Epithelial cell of prostate (primary cell): ENCODE measurements at regions not wholly inside any gene's neighbourhood (a gene's known extent, or its start where the extent isn't known, plus 50 kb on each side); places are given as distances from the start of the nearest gene placed in this dataset.
A peak's percentile ranks its signal among the peaks of the same experiment; 100 is the strongest.

Experiments used
- DNase-seq: peaks from one replicate; pipeline ENCODE4 v3.0.0-alpha.2; 2011; ENCODE audit warnings: low read depth, low spot score
- H3K27ac ChIP-seq: fragments of 450-650 bp; 2 replicates; pipeline ENCODE4 v1.5.1; 2017; ENCODE audit warnings: mild to moderate bottlenecking

DNA sequence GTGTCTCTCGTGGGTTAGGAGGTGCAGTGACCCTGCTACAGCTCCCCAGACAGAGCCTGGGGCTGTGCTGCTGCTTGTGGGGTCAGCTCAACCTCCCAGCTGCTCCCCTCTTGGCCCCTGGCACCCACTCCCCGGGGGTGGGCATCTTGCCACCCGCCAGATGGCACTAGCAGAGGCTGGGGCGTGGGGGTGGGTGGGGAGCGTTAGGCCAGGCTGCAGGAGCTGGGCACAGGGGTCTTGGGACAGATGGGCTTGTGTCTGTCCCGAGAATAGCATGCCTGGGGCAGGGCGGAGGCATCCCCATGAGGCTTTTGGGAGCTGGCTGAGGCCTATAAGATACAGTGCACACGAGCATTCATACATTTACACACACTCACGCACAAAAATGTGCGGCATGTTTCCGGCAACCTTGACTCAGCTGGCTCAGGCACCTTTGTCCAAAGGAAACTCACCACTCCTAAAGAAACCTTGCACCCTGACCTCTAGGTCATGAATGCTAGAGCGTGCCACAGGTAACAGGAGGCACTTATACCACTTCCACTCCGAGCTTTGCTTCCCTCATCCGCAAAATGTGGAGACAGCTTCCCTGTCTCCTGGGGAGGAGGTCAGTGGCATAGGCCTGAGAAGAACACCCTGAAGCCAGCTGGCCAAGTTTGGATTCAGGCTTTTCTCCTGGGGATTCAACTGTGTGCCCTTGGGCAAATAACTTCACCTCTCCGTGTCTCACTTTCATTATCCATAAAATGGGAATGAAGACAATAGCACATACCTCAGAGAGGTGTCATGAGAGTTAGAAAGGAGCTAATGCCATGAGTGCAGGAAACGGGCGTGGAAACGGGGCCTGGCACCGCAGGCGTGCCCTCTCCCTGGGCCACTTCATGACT is 78.9 kb upstream of the LHX1 start:
- no peak for DNase-seq
- peak overlapping the region; percentile 92 for H3K27ac ChIP-seq

DNA sequence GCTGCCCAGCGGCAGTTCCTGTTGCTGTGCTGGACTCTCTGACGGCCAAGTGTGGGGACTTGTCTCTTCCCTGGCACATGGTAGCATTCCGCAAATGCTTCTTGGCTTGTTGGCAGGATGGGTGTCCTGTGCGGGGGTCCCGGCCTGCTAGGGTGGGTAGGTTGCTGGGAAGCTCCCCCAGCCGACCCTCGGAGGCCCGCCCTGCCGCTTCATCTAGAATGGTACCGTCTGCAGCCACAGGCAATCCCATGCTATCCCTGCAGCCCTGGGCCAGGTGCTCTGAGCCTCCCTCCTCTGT is 78.3 kb upstream of the LHX1 start:
- DNase-seq, result no peak
- H3K27ac ChIP-seq, result peak overlapping the region; percentile 92

DNA sequence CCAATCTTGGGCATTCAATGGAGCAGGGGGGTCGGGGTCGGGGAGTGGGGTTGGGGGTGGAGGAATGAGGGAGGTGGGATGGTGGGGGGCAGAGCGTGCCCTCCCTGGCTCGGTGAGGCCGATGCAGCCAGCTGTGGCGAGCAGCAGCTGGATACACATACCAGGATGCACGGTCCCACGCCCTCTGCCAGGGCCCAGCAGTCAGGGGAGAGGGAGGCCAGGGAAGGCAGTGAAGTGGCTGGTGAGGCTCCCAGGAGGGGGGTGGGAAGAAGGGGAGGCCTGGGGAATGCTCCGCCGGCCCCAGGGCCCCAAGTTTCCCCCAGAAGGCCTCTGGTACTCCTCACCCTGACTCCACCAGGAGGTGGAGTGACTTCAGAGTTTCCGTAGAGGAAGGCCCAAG is 77.6 kb upstream of the LHX1 start:
- H3K27ac ChIP-seq, result no peak overlapping the region
- no peak for DNase-seq

DNA sequence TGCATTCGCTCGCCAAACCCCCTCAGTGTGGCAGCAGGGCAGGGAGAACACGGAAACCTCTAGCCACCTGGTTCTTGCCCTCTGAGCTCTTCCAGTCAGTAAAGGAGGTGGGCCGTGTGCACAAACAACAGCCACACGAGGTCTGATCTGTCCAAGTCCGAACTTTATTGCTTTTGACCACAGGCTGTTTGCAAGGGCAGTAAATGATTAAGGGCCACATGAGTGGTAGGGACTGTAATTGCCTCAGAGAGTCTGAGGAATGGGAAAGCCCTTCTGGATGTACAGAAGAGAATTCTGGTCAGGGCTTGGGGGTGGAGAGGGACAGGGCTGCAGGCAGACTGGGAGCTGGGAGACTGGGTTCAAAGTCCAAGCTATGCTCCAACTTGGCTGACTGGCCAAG is 75.7 kb upstream of the LHX1 start:
- DNase-seq, result no peak
- H3K27ac ChIP-seq, result no peak overlapping the region

DNA sequence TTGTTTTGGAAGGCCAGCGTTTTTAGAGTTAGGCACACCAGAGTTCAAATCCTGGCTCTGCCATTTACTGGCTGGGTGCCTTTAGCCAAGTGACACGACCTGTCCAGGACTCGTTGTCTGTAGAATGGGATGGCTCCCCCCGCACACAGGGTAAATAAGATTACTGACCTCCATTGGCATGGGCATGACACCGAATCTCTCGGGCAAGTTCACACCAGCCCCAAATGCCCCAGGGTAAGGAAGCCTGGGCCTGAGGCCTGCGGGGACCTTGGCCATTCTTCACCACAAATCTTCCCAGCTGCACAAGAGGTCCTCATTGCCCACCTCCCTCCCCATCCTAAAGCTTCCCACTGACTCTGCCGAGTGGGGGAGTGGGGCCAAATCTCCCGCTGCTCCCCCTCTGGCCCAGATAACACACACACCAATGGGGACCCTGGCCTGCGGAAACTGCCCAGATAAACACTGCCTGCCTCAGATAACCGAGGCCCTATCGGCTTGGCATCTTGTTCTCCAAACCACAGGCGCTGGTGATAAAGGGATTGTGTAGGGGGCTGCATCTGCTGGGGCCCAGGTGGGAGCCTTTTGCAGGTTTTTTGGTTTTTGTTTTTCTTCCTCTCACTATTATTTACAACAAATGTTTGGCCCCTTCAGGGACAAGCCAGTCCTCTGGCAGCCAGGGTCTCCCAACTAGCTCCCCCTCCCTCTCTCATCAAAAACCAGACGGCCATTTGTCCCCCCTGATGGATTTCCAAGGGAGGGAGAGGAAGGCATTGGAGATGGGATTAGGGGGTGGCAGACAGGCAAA is 75.0 kb upstream of the LHX1 start:
- H3K27ac ChIP-seq, result no peak overlapping the region

DNA sequence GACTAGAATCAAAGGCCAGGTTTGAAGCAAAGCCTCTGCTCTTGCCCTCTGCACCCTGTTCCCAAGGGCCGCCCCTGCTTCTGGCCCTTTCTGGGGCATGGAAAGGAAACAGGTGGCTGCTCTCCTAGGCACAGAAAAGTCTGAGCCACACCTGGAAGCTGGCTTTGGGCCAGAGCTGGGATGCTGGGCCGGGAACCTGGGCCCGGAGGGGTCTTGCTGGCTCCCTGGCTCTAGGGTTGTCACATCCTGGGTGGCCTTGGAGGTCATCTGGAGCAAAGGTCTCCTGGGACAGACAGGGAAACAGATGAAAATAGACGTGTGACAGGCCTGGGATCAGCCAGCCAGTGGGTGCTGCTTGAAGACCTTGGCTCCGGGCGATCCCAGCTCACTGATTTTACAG is 74.1 kb upstream of the LHX1 start:
- no peak for DNase-seq
- H3K27ac ChIP-seq, result no peak overlapping the region

More for the DNA sequence above, 75.0 kb upstream of the LHX1 start:
- DNase-seq, result no peak

DNA sequence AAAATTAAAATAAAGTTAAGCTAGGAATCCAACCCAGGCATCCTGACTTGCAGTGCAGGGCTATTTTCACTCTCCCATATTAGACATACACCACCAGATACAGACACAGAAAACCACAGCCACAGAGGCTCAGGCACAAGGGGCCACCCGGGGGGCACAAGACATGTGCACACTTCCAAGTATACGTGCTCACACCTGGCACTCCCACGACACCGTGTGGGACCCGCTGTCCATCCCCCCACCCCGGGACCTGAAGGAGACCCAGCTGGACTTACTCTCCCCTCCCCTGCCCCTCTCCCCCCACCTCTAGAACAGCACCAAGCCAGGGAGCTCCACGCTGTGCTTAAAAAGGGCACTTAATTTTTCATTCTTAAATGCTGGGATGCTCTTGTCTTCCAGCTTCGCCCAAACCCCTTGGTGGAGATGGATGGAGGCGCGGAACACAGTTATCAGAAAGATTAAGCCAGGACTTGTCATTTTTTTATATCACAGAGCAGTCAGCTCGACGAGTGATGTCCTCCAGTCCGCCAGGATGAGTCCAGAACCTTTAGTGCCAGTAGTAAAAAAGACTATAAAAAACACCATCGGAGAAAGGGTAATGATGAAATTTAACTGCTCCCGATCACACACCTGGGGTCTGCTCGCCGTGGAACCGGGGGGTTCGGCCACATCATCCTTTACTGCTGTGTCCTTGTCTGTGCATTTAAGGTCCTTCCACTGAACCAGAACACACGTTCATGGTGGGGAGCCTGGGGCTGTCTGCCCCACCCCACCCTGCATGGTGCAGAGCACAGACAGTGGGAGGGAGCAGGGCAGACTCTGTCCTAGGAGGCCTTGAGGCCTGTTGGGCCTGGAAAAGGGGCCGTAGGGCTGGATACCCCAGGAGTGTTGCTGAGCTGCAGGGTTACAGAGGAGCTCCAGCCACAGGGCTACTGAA is 73.3 kb upstream of the LHX1 start:
- no peak overlapping the region for H3K27ac ChIP-seq
- DNase-seq, result no peak

DNA sequence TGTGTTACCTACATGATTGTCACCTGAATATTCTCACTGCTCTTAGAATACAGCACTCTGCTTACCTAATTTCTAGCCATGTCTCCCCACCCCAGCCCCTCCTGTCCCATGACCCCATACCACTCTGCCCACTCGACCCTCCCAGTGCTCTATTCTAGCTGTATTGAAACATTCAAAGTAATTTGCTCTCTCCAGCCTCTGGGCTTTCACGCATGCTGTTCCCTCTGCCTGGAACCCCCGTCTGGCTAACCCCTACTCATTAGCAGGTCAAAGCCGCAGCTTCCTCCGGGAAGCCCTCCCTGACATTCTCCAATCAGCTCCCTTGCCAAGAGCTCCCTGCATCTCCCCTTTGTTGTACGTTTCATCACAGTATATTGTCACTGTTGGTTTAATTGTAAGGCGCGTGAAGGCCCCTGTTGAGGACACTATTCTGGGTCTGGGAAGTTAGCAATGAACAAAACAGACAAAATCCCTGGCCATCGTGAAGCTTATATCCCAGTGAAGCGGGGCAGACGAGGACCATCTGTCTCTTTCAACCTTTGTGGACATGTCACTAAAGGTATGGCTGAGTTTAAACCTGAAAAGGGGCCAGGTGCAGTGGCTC is 72.3 kb upstream of the LHX1 start:
- H3K27ac ChIP-seq, result no peak overlapping the region
- no peak for DNase-seq

DNA sequence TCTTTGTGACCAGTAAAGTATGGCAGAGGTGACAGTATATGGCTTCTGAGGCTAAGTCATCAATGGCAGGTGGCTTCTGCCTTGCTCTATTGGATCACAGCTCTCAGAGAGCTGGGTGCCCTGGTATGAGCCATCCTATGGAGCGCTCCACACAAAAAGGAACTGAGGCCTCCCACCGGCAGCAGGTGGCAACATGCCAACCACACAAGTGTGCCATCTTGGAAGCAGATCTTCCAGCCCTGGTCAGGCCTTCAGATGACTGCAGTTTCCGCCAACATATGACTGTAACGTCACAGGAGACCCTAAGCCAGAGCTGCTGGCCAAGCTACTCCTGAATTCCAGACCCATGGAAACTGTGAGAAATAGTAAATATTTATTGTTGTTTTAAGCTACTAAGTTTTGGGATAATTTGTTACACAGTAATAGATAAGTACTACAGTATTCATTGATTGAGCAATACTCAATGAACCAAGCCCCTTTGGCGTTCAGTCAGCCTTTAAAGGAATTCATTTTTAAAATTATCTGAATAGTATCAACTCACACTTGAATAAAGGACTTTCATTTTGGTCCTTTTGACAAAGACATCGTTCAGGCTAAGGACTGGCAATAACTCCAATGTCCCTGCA is 69.4 kb upstream of the LHX1 start:
- DNase-seq, result no peak
- H3K27ac ChIP-seq, result no peak overlapping the region

DNA sequence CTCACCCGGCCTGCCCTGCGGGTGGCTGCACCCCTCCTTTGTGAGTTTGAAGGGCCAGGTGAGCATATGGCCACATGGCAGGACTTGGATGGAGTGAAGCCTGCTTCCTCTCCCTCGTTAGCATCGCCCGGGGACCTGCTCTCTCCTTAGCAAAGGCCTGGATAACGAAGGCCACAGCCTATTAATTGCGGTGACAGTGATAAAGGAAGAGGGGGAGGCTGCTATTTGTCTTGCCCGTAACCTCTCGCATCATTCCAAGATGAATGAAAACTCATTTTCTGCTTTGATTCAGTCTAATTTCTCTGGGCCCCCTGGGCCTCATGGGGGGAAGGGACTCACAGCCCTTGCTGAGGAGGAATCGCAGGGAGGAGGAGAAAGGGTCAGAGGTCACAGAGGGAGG is 68.5 kb upstream of the LHX1 start:
- no peak overlapping the region for H3K27ac ChIP-seq
- no peak for DNase-seq

DNA sequence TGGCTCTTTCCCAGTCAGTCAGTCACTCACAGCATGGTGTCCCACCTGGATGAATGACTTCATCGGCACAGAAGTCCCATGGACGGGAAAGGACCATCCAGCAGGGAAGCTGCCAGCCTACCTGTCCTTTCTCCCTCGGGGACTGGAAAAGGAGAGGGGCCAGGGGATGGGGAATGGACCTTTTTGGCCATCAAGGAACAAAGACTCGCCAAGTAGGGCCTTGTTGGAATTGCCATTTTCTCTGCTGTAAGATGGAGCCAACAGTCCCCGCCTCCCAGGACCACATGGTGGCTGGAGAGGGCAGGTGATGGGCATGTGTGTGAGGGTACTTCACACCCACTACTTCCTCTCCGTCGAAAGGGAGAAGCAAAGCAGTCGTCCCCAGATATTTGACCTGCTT is 67.8 kb upstream of the LHX1 start:
- no peak for DNase-seq
- H3K27ac ChIP-seq, result no peak overlapping the region

DNA sequence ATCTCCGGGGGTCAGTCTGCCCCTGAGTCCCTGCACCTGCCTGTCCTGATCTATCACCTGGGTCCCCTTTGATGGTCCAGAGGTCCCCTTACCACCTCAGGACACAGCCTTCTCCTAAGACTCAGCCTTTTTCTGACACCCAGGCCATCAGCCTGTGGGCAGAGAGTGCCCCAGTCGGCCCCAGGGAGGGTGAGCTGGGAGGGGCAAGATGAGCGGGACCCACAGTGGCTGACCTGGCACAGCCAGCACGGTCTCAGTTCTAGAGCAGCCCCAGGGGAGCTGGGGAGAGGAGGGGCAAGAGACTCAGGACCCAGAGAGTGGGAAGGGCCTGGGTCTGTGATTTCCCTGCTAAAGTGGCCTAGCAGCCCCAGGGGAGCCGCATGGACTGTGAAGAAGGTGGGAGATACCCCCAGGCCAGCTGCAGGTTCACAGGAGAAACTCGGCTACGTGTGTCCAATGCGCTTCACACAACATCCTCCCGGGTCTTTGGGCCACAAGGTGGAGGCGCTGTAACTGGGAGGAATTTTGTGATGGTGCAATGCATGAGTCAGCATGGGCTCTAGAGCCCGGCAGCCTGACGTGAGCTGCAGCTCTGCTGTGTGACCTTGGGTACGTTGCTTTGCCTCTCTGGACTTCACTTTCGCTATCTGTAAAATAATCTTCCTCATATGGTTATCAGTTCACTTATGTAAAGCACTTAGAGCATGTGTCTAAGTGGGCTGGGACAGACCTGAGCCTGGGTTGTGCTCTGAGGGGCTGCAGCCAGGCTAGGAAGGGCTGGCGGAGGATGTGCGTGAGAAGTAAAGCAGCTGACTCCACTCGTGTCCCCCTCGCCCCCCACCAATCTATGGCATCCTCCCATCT is 67.2 kb upstream of the LHX1 start:
- DNase-seq, result no peak
- H3K27ac ChIP-seq, result no peak overlapping the region

DNA sequence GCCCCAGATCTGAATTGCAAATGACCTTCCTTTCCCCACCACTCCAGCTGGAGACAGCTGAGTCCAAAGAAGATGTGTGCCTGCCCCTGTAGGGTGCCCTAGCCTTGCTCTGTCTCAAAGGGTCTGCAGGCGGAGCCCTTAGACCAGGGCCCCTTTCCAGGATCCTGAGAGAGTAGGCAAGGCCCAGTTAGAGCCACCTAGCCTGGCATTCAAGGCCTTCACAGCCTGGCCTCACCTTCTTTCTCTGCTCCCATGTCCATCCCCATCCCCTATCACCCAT is 66.6 kb upstream of the LHX1 start:
- H3K27ac ChIP-seq, result no peak overlapping the region
- no peak for DNase-seq

DNA sequence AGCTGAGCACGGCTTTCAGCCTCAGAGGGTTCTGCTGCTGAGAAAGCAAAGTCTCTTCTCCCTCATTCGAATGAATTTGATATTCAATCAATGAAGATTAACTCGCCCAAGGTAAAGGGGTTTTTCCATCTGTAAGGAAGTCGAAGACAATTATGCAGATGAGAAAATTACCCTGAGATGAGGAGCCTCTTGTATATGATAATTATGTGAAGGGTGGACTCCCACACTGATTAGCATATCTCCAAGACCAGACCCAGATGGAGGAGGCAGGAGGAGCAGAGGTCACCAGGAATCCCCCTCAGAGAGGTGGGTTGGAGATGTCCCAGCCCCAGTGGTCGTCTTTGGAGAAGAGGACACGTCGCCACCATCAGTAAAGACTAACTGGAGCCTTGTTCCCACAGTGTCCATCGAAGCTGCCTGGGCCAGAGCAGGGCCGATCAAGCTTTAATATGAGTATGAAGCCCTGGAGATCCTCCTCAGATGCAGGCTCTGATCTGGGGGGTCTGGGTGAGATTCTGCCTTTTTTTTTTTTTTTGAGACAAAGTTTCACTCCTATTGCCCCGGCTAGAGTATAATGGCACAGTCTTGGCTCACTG is 61.5 kb upstream of the LHX1 start:
- DNase-seq, result no peak
- H3K27ac ChIP-seq, result no peak overlapping the region

DNA sequence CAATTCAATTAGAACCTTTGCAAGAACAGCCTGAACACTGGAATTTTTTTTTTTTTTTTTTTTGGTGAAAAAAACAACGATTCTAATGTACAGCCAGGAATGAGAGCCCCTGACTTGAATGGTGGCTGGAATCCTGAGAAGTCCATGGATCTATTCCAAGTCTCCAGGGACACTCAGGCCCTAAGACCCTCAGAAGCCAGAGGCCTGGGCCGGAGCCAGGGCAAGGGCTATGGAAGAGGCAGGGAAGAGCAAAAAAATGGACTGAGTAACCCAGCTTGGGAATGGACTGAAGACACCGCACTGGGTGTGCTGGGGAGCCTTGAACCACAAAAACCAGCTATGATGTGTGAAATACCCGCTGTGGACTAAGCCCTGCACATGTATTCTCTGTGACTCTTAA is 60.3 kb upstream of the LHX1 start:
- no peak overlapping the region for H3K27ac ChIP-seq
- DNase-seq, result no peak

DNA sequence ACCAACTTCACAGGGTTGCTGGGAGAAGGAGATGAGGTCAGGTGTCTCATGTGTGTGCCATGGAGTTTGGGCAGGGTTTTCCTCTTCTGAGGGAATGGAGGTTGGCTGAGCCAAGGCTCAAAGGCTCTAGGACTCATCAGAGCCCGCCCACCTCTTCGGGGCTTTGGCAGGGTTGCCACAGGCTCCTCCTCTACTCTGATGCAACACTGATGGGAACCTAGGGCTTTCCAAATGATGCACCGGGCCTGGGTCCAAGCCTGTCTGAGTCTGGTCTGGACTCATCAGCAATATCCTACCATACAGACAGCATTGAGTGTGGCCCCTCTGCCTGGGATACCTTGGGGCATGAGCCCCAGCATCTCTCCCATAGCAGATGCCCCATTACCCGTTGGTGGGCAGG is 59.5 kb upstream of the LHX1 start:
- no peak overlapping the region for H3K27ac ChIP-seq
- no peak for DNase-seq

DNA sequence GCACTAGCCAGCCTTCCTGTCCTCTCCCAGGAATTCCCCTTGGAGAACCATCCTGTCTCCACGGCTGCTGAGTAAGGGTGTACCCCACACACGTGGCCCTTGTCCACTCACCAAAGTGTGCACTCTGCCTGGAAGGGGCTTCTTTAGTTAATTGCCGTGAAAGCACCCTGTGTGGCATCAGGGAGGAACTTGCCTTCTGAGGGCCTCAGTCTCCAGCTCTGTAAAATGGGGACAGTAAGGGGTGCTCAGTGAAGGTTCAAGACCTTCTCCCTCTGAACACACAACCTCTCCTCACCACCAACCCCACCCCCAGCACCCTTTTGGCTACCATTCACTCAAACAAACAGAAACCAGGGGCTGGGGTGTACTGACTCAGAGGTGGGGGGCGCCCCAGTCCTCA is 59.1 kb upstream of the LHX1 start:
- H3K27ac ChIP-seq, result no peak overlapping the region
- no peak for DNase-seq

DNA sequence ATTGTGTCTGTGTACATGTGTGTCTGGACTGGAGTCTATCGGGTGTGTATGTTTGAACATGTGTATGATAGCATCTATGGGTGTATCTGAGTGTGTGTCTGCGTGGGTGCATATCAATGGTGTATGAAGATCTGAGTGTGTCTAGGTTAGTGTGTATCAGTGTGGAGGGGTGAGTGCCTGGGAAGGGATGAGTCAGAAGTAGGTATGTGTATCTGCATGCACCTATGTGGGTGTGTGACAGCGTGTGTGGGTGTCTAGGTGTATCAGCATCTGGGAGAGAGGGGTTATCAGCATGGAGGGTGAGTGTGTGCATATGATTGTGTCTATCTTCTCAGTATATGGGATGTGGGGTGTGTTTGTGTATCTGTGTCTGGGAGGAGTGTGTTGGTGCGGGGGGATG is 58.2 kb upstream of the LHX1 start:
- peak; percentile 36 for DNase-seq
- H3K27ac ChIP-seq, result no peak overlapping the region

DNA sequence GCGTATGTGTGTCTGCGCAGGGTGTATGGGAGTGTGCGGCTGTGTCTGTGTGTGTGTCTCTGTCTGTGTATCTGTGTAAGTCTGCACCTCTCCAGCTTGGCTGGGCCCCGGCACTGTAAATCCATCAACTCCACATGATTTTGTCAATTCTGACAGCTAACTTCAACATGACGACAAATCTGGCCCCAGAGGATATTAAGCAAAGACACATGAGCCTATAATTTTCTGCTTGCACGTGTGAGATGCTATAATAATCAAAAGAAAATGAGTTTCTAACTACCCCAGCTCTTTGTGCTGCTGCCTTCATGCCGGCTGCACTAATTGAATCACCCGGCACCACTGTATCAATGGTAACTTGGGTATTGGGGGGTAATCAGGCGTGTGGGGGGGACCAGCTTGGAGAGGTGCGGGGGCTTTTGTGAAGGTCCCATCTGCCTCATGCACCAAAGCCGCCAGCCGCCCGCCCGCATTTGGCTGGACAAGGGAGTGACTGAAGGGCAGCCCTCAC is 57.6 kb upstream of the LHX1 start:
- no peak overlapping the region for H3K27ac ChIP-seq
- no peak for DNase-seq
